ENCODE measurements at regions not wholly inside any gene's neighbourhood (a gene's known extent, or its start where the extent isn't known, plus 50 kb on each side); places are given as distances from the start of the nearest gene placed in this dataset.
A peak's percentile ranks its signal among the peaks of the same experiment; 100 is the strongest.

- DNase-seq = no peak
These were observed 552.7 kb upstream of the SLIT2 start for GRCh38 chr4:19698961-19699360.

GRCh38 chr4:19694812-19695211 lies 556.9 kb upstream of the SLIT2 start:
- peak; percentile 68 for DNase-seq

GRCh38 chr4:19693936-19694570 lies 557.7 kb upstream of the SLIT2 start:
- DNase-seq = peak; percentile 71

GRCh38 chr4:19689511-19689910 lies 562.2 kb upstream of the SLIT2 start:
- DNase-seq = no peak

GRCh38 chr4:19686456-19686855 lies 565.2 kb upstream of the SLIT2 start:
- peak; percentile 49 for DNase-seq

GRCh38 chr4:19684084-19684483 lies 567.6 kb upstream of the SLIT2 start:
- peak; percentile 26 for DNase-seq

GRCh38 chr4:19683426-19683825 lies 568.3 kb upstream of the SLIT2 start:
- DNase-seq = no peak

GRCh38 chr4:19677211-19677610 lies 574.5 kb upstream of the SLIT2 start:
- no peak for DNase-seq

GRCh38 chr4:19675172-19675811 lies 576.4 kb upstream of the SLIT2 start:
- DNase-seq = peak; percentile 84

GRCh38 chr4:19659101-19659500 lies 592.6 kb upstream of the SLIT2 start:
- DNase-seq = no peak

GRCh38 chr4:19657856-19658255 lies 593.8 kb upstream of the SLIT2 start:
- DNase-seq = no peak

GRCh38 chr4:19655666-19656065 lies 596.0 kb upstream of the SLIT2 start:
- no peak for DNase-seq

- no peak for DNase-seq
These were observed 600.5 kb upstream of the SLIT2 start for GRCh38 chr4:19650903-19651864.

- no peak for DNase-seq
These were observed 606.1 kb upstream of the SLIT2 start for GRCh38 chr4:19645589-19645988.

- no peak for DNase-seq
These were observed 615.3 kb upstream of the SLIT2 start for GRCh38 chr4:19636451-19636850.

GRCh38 chr4:19631814-19632213 lies 619.9 kb upstream of the SLIT2 start:
- DNase-seq = no peak

GRCh38 chr4:19623866-19624265 lies 627.8 kb upstream of the SLIT2 start:
- DNase-seq = no peak

GRCh38 chr4:19615086-19615689 lies 636.5 kb upstream of the SLIT2 start:
- DNase-seq = no peak

- DNase-seq = no peak
These were observed 637.5 kb upstream of the SLIT2 start for GRCh38 chr4:19614171-19614570.

- no peak for DNase-seq
These were observed 655.4 kb upstream of the SLIT2 start for GRCh38 chr4:19596342-19596741.

- no peak for DNase-seq
These were observed 659.3 kb upstream of the SLIT2 start for GRCh38 chr4:19592391-19592790.

GRCh38 chr4:19583827-19584569 lies 667.7 kb upstream of the SLIT2 start:
- DNase-seq = no peak

GRCh38 chr4:19580095-19580494 lies 671.6 kb upstream of the SLIT2 start:
- DNase-seq = peak; percentile 29

Data from MV-4-11 (cell line).